ENCODE measurements at regions not wholly inside any gene's neighbourhood (a gene's known extent, or its start where the extent isn't known, plus 50 kb on each side); places are given as distances from the start of the nearest gene placed in this dataset.

GRCh38 chr12:58583940-58584339 is 336.4 kb downstream of the LRIG3 start:
- no peak overlapping the region for H3K4me3 ChIP-seq (ENCODE audit: insufficient read depth, low read length, poor library complexity, severe bottlenecking)
- no peaks in the 10 kb centered on the region for H4K20me1 ChIP-seq (ENCODE audit: low read depth, low read length)
- H3K36me3 ChIP-seq (ENCODE audit: low read length) = no peaks in the 10 kb centered on the region
- no peak overlapping the region for H3K4me2 ChIP-seq (ENCODE audit: low read depth, low read length, poor library complexity, severe bottlenecking)
- no peaks in the 10 kb centered on the region for H3F3A ChIP-seq (ENCODE audit: insufficient read depth)
- H2AFZ ChIP-seq (ENCODE audit: low read depth, low read length, severe bottlenecking) = no peak overlapping the region
- H3K9me3 ChIP-seq (ENCODE audit: insufficient read depth, low read length) = no peaks in the 10 kb centered on the region
- no peak overlapping the region for H3K9ac ChIP-seq (ENCODE audit: low read length)
- no peak overlapping the region for H3K27ac ChIP-seq (ENCODE audit: low read depth, low read length)
- H3K79me2 ChIP-seq (ENCODE audit: insufficient read depth, low read length) = no peaks in the 10 kb centered on the region
- H3K27me3 ChIP-seq (ENCODE audit: low read length) = no peaks in the 10 kb centered on the region
- TF ChIP-seq EZH2phosphoT487 (conservative IDR thresholded peaks at IDR 0.05; ENCODE audit: low read length) (no peak), CTCF (IDR thresholded peaks at IDR 0.05; ENCODE audit: insufficient read depth, low read length, poor library complexity, severe bottlenecking) (no peak)
- H3K9me2 ChIP-seq (replicated peaks; ENCODE audit: insufficient read depth, low read length) = no peaks in the 10 kb centered on the region

- H3K79me2 ChIP-seq (ENCODE audit: insufficient read depth, low read length) = no peaks in the 10 kb centered on the region
- no peaks in the 10 kb centered on the region for H3F3A ChIP-seq (ENCODE audit: insufficient read depth)
- no peaks in the 10 kb centered on the region for H3K9me3 ChIP-seq (ENCODE audit: insufficient read depth, low read length)
- H3K9me2 ChIP-seq (replicated peaks; ENCODE audit: insufficient read depth, low read length) = no peaks in the 10 kb centered on the region
- H4K20me1 ChIP-seq (ENCODE audit: low read depth, low read length) = no peaks in the 10 kb centered on the region
- no peaks in the 10 kb centered on the region for H3K36me3 ChIP-seq (ENCODE audit: low read length)
- H2AFZ ChIP-seq (ENCODE audit: low read depth, low read length, severe bottlenecking) = no peak overlapping the region
- H3K27ac ChIP-seq (ENCODE audit: low read depth, low read length) = no peak overlapping the region
- H3K4me3 ChIP-seq (ENCODE audit: insufficient read depth, low read length, poor library complexity, severe bottlenecking) = no peak overlapping the region
- H3K4me2 ChIP-seq (ENCODE audit: low read depth, low read length, poor library complexity, severe bottlenecking) = no peak overlapping the region
- H3K9ac ChIP-seq (ENCODE audit: low read length) = no peak overlapping the region
- no peak for TF ChIP-seq EZH2phosphoT487 (conservative IDR thresholded peaks at IDR 0.05; ENCODE audit: low read length)
- no peak for TF ChIP-seq CTCF (IDR thresholded peaks at IDR 0.05; ENCODE audit: insufficient read depth, low read length, poor library complexity, severe bottlenecking)
- no peaks in the 10 kb centered on the region for H3K27me3 ChIP-seq (ENCODE audit: low read length)
Measured at GRCh38 chr12:58584880-58585279, 335.4 kb downstream of the LRIG3 start.

- Histone ChIP-seq H3K9ac (ENCODE audit: low read length) (no peak overlapping the region), H3K27me3 (ENCODE audit: low read length) (no peaks in the 10 kb centered on the region), H3K9me2 (replicated peaks; ENCODE audit: insufficient read depth, low read length) (no peaks in the 10 kb centered on the region), H3K4me3 (ENCODE audit: insufficient read depth, low read length, poor library complexity, severe bottlenecking) (no peak overlapping the region), H3K79me2 (ENCODE audit: insufficient read depth, low read length) (no peaks in the 10 kb centered on the region), H3K36me3 (ENCODE audit: low read length) (no peaks in the 10 kb centered on the region), H3F3A (ENCODE audit: insufficient read depth) (no peaks in the 10 kb centered on the region), H3K9me3 (ENCODE audit: insufficient read depth, low read length) (no peaks in the 10 kb centered on the region), H3K27ac (ENCODE audit: low read depth, low read length) (no peak overlapping the region), H2AFZ (ENCODE audit: low read depth, low read length, severe bottlenecking) (no peak overlapping the region), H4K20me1 (ENCODE audit: low read depth, low read length) (no peaks in the 10 kb centered on the region), H3K4me2 (ENCODE audit: low read depth, low read length, poor library complexity, severe bottlenecking) (no peak overlapping the region)
- TF ChIP-seq EZH2phosphoT487 (conservative IDR thresholded peaks at IDR 0.05; ENCODE audit: low read length) (no peak), CTCF (IDR thresholded peaks at IDR 0.05; ENCODE audit: insufficient read depth, low read length, poor library complexity, severe bottlenecking) (no peak)
Measured at GRCh38 chr12:58586762-58587161, 333.5 kb downstream of the LRIG3 start.
